Uterus (tissue), 3 donors: ENCODE measurements at regions not wholly inside any gene's neighbourhood (a gene's known extent, or its start where the extent isn't known, plus 50 kb on each side); places are given as distances from the start of the nearest gene placed in this dataset.
"Not testable (repeated sequence)": the region's sequence is repeated elsewhere in the genome, so short reads cannot be mapped to it uniquely, and the experiment has no call there.

Source experiments
- DNase-seq, 2 donors: peaks; one replicate each; pipeline ENCODE4 v3.0.0-alpha.2; 2019 to 2020
- H3K27ac ChIP-seq, 2 donors: fragments of 200-600 bp; sonication (generic); 1 replicate in 1 of 2; 2 replicates in 1 of 2; pipeline ENCODE4 v1.5.1; 2016 to 2018
- H3K27me3 ChIP-seq, 2 donors: fragments of 200-600 bp; sonication (generic); one replicate each; pipeline ENCODE4 v1.5.1; 2018 to 2019; ENCODE audit warnings: control low read depth in 1 of 2
- H3K36me3 ChIP-seq, 2 donors: fragments of 200-600 bp; sonication (generic); one replicate each; pipeline ENCODE4 v1.5.1; 2019; ENCODE audit warnings: control low read depth in 1 of 2
- H3K4me1 ChIP-seq, 2 donors: fragments of 200-600 bp; sonication (generic); one replicate each; pipeline ENCODE4 v1.5.1; 2018 to 2019; ENCODE audit warnings: control low read depth in 1 of 2
- H3K4me3 ChIP-seq, 2 donors: fragments of 200-600 bp; sonication (generic); 1 replicate in 1 of 2; 2 replicates in 1 of 2; pipeline ENCODE4 v1.5.1; 2018 to 2019; ENCODE audit warnings: mild to moderate bottlenecking in 1 of 2
- H3K9me3 ChIP-seq, 2 donors: fragments of 200-600 bp; sonication (generic); one replicate each; pipeline ENCODE4 v1.5.1; 2019; ENCODE audit warnings: control low read depth in 1 of 2
- POLR2A ChIP-seq, 2 donors: fragments of 450-650 bp; IDR thresholded peaks; one replicate each; pipeline ENCODE4 v1.6.1; 2016; ENCODE audit warnings: antibody characterized with exemption in 2 of 2, mild to moderate bottlenecking in 1 of 2, moderate library complexity in 1 of 2
- intact Hi-C: fragments of 100-400 bp; cut with DNase I; formaldehyde crosslinking; loops from one replicate; pipeline ENCODE4 v1.15.1; 2023; ENCODE audit warnings: low total_unique reads
- TF ChIP-seq, protein P1 (sequence below), 4 experiments: fragments of 200-600 bp in 2 of 4; fragments of 450-650 bp in 2 of 4; sonication (generic) in 2 of 4; IDR thresholded peaks; one replicate each; pipeline ENCODE4 v1.5.1; 2016 to 2019; ENCODE audit warnings: antibody characterized with exemption in 4 of 4, mild to moderate bottlenecking in 2 of 4, moderate library complexity in 1 of 4
- donor health status: DM: yes; HTN: yes; CAD: no.

DNA sequence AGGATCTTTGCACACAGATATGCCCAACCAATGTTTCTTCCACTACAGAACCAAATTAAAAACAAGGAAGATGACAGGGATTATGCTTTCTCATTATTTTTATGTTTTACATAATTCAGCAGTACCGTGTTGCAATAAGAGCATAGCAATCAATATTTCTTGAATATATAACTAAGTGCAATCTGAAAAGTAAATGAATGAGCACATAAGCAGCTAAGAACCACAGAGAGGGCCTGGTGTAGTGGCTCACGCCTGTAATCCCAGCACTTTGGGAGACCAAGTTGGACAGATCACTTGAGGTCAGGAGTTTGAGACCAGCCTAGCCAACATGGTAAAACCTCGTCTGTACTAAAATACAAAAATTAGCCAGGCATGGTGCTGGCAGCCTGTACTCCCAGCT is 423.7 kb downstream of the MRPL39 start:
- intact Hi-C loops: no loop called here
- Histone ChIP-seq H3K36me3 (no peaks in the 10 kb centered on the region), H3K9me3 (no peaks in the 10 kb centered on the region), H3K4me1 (no peaks in the 10 kb centered on the region), H3K27ac (no peak overlapping the region), H3K4me3 (no peak overlapping the region), H3K27me3 (no peaks in the 10 kb centered on the region)
- TF ChIP-seq, protein P1, sequence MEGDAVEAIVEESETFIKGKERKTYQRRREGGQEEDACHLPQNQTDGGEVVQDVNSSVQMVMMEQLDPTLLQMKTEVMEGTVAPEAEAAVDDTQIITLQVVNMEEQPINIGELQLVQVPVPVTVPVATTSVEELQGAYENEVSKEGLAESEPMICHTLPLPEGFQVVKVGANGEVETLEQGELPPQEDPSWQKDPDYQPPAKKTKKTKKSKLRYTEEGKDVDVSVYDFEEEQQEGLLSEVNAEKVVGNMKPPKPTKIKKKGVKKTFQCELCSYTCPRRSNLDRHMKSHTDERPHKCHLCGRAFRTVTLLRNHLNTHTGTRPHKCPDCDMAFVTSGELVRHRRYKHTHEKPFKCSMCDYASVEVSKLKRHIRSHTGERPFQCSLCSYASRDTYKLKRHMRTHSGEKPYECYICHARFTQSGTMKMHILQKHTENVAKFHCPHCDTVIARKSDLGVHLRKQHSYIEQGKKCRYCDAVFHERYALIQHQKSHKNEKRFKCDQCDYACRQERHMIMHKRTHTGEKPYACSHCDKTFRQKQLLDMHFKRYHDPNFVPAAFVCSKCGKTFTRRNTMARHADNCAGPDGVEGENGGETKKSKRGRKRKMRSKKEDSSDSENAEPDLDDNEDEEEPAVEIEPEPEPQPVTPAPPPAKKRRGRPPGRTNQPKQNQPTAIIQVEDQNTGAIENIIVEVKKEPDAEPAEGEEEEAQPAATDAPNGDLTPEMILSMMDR (IDR thresholded peaks at IDR 0.05): no peak
- no peak for TF ChIP-seq POLR2A (IDR thresholded peaks at IDR 0.05)
- DNase-seq: no peak

DNA sequence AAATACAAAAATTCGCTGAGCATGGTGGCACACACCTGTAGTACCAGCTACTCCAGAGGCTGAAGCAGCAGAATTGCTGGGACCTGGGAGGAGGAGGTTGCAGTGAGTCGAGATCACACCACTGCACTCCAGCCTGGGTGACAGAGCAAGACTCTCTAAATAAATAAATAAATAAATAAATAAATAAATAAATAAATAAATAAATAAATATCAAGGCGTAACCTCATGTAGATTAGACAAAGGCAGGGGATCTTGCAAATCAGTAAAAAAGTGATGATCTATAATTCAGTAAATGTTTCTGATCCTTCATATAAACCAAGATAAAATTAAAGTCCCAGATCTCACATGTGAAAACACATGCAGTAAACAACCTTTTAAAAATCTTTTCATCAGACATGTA is 425.6 kb downstream of the MRPL39 start:
- H3K4me1 ChIP-seq, intact Hi-C loops, DNase-seq, H3K36me3 ChIP-seq, H3K4me3 ChIP-seq, H3K27ac ChIP-seq, H3K9me3 ChIP-seq, H3K27me3 ChIP-seq: not testable (repeated sequence)

DNA sequence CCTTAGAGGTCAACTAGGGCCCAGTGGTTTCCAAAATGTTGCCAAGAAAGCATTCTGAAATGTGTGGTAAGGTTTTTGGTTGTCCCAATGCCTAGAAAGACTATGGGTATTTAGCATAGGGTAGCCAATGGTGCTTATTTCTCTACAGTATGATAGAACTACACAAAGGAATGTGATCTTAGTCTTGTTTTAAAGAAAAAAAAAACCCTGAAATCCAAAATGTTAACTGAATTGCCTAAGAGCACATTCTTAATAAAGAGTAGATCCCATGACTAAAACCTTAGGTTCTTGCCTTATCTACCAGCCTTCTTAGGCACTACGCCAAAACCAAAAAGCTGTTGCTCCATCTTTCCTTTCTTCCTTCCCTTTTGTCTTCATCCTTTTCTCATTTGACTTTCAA is 428.2 kb downstream of the MRPL39 start:
- TF ChIP-seq, protein P1 (IDR thresholded peaks at IDR 0.05): no peak
- no peak for TF ChIP-seq POLR2A (IDR thresholded peaks at IDR 0.05)
- H3K9me3 ChIP-seq: no peaks in the 10 kb centered on the region
- no peaks in the 10 kb centered on the region for H3K27me3 ChIP-seq
- intact Hi-C loops: no loop called here
- no peaks in the 10 kb centered on the region for H3K4me1 ChIP-seq
- H3K36me3 ChIP-seq: no peaks in the 10 kb centered on the region
- H3K4me3 ChIP-seq: no peak overlapping the region
- DNase-seq: no peak
- H3K27ac ChIP-seq: no peak overlapping the region

DNA sequence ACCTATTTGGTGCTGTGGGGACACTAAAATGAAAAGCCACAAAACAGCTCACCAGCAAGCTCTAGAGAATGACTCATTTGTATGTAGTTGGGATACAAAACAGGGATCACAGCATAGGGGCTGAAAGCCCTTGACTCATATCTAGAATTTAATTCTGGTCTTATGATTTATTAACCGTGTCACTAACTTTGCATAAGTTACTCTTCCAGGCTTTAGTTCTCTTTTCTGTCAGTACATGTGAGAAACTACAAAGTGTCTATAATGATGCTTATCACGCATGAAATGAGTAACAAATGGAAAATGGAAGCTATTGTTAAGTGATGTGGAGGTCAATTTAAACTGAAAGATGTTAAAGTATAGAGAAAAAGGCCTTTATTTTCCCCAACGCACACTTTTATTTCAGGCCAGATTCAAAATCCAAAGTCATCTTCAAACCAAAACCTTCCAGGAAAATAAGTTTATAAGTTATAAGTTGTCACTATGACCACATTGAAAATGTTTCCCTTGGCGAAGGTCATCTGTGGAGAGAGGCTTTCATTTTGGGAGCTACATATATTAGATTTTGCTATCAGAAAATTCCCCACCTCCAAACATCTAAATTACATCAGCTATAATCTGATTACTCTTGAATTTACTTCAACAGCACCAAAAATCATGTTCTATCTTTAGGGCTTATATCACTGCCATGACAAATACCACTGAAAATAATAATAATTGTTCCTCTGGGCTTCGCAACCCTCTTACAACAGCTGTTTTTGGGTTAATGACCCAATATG is 430.5 kb downstream of the MRPL39 start:
- Histone ChIP-seq H3K27me3 (no peaks in the 10 kb centered on the region), H3K9me3 (no peaks in the 10 kb centered on the region), H3K4me1 (no peaks in the 10 kb centered on the region), H3K27ac (no peak overlapping the region), H3K36me3 (no peaks in the 10 kb centered on the region), H3K4me3 (no peak overlapping the region)
- DNase-seq: no peak
- intact Hi-C loops: no loop called here
- TF ChIP-seq POLR2A (IDR thresholded peaks at IDR 0.05): no peak
- TF ChIP-seq, protein P1 (IDR thresholded peaks at IDR 0.05): no peak

DNA sequence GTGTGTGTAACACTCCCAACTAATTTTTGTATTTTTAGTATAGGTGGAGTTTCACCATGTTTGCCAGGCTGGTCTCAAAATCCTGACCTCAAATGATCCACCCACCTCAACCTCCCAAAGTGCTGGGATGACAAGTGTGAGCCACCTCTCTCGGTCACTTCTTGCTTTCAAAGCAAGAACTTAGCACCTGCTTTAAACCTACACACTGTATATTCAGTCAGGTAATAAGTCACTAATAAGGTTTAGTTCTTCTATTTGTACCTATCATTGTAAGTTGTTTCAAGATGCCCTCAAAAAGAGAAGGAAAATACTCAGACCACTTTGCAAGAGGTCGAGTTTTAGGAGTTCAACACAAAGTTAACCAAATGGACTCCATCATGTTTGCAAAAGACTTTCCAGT is 431.3 kb downstream of the MRPL39 start:
- H3K36me3 ChIP-seq: no peaks in the 10 kb centered on the region
- no peaks in the 10 kb centered on the region for H3K4me1 ChIP-seq
- TF ChIP-seq, protein P1 (IDR thresholded peaks at IDR 0.05): no peak
- TF ChIP-seq POLR2A (IDR thresholded peaks at IDR 0.05): no peak
- H3K27ac ChIP-seq: no peak overlapping the region
- H3K27me3 ChIP-seq: no peaks in the 10 kb centered on the region
- no peaks in the 10 kb centered on the region for H3K9me3 ChIP-seq
- intact Hi-C loops: no loop called here
- DNase-seq: no peak
- H3K4me3 ChIP-seq: no peak overlapping the region

DNA sequence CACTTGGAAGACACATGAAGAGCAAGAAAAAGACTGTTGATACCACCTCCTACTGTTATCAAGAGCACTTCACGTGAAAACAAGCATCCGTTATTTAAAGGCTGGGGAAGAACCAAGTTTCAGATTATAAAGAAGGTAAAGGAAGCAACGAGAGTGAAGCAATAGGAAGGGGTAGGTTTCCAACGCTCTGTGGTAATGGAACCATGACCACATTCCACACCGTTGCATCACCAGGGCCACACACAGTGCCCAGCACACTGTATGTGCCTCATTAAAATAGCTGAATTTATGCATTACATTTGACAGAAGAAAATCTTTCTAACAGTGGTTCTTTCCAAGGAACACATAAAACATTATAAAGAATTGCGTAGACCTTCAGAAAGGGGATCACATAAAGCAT is 435.8 kb downstream of the MRPL39 start:
- no peak for DNase-seq
- no peaks in the 10 kb centered on the region for H3K4me1 ChIP-seq
- no peak overlapping the region for H3K27ac ChIP-seq
- no peak overlapping the region for H3K4me3 ChIP-seq
- intact Hi-C loops: no loop called here
- H3K9me3 ChIP-seq: no peaks in the 10 kb centered on the region
- H3K36me3 ChIP-seq: no peaks in the 10 kb centered on the region
- no peaks in the 10 kb centered on the region for H3K27me3 ChIP-seq
- TF ChIP-seq, protein P1 (IDR thresholded peaks at IDR 0.05): no peak
- TF ChIP-seq POLR2A (IDR thresholded peaks at IDR 0.05): no peak
